Activated B cell treated with CpG ODN at 0.5 μM for 24 hours (primary cell): ENCODE measurements at regions not wholly inside any gene's neighbourhood (a gene's known extent, or its start where the extent isn't known, plus 50 kb on each side); places are given as distances from the start of the nearest gene placed in this dataset.

Source experiments
- ATAC-seq: fragments of 200-7000 bp; cut with Tn5 transposase; one replicate; pipeline ENCODE4 v1.10.0; 2021; ENCODE audit warnings: low read depth, mild to moderate bottlenecking, moderate library complexity
- CTCF ChIA-PET: fragments of 350-600 bp; sonication (Branson Sonifier 250); formaldehyde crosslinking; loops from one replicate; lab custom pipeline; 2021; ENCODE audit warnings: antibody characterized with exemption; lab: Charles Lee
- POLR2A ChIA-PET: fragments of 350-600 bp; sonication (Branson Sonifier 250); formaldehyde crosslinking; loops from one replicate; lab custom pipeline; 2021; ENCODE audit warnings: antibody characterized with exemption; lab: Charles Lee
- DNase-seq: peaks from one replicate; pipeline ENCODE4 v3.0.0; 2022
- H3K27ac Mint-ChIP-seq: one replicate; pipeline ENCODE4 v1.8.0; 2020; ENCODE audit warnings: mixed read lengths
- H3K27me3 Mint-ChIP-seq: one replicate; pipeline ENCODE4 v1.8.0; 2021; ENCODE audit warnings: mixed read lengths
- H3K36me3 Mint-ChIP-seq: one replicate; pipeline ENCODE4 v1.8.0; 2021; ENCODE audit warnings: low read depth, mixed read lengths
- H3K4me1 Mint-ChIP-seq: one replicate; pipeline ENCODE4 v1.8.0; 2021; ENCODE audit warnings: mixed read lengths
- H3K4me3 Mint-ChIP-seq: one replicate; pipeline ENCODE4 v1.8.0; 2020; ENCODE audit warnings: mild to moderate bottlenecking, mixed read lengths
- H3K9me3 Mint-ChIP-seq: one replicate; pipeline ENCODE4 v1.8.0; 2020; ENCODE audit warnings: mixed read lengths
- CTCF ChIP-seq: fragments of 200-600 bp; IDR thresholded peaks from one replicate; pipeline ENCODE4 v1.8.0; 2022; ENCODE audit warnings: antibody characterized with exemption, mild to moderate bottlenecking
- intact Hi-C: fragments of 100-400 bp; cut with micrococcal nuclease; formaldehyde crosslinking; loops from one replicate; pipeline ENCODE4 v1.15.1; 2024

- Mint-ChIP-seq H3K27me3 (no peaks in the 10 kb centered on the region), H3K4me1 (no peaks in the 10 kb centered on the region), H3K27ac (no peak overlapping the region), H3K9me3 (no peaks in the 10 kb centered on the region), H3K36me3 (no peaks in the 10 kb centered on the region), H3K4me3 (no peak overlapping the region)
- TF ChIP-seq CTCF: no peak
- ATAC-seq: no peak
- ChIA-PET CTCF (no interaction called here), POLR2A (no interaction called here)
- no peak for DNase-seq
- intact Hi-C loops: no loop called here
These were observed 786.3 kb downstream of the SOCS6 start for GRCh38 chr18:71075147-71075546.

- POLR2A ChIA-PET: no interaction called here
These were observed 779.5 kb downstream of the SOCS6 start for GRCh38 chr18:71068338-71068737.

GRCh38 chr18:71049893-71050292, 761.0 kb downstream of the SOCS6 start:
- Mint-ChIP-seq H3K27me3 (no peaks in the 10 kb centered on the region), H3K27ac (no peak overlapping the region), H3K9me3 (peaks cover 3% of the 10 kb centered on the region), H3K4me3 (no peak overlapping the region), H3K4me1 (no peaks in the 10 kb centered on the region), H3K36me3 (no peaks in the 10 kb centered on the region)
- DNase-seq (no peak), ATAC-seq (no peak)
- intact Hi-C loops: no loop called here
- TF ChIP-seq CTCF: no peak
- CTCF ChIA-PET: no interaction called here
- POLR2A ChIA-PET: no interaction called here

More at GRCh38 chr18:71068338-71068737, 779.5 kb downstream of the SOCS6 start:
- DNase-seq: no peak
- intact Hi-C loops: no loop called here
- no peaks in the 10 kb centered on the region for H3K36me3 Mint-ChIP-seq
- ATAC-seq: no peak
- no peaks in the 10 kb centered on the region for H3K27me3 Mint-ChIP-seq
- no peak for TF ChIP-seq CTCF
- no peak overlapping the region for H3K4me3 Mint-ChIP-seq
- H3K27ac Mint-ChIP-seq: no peak overlapping the region
- no peaks in the 10 kb centered on the region for H3K9me3 Mint-ChIP-seq
- CTCF ChIA-PET: no interaction called here
- no peaks in the 10 kb centered on the region for H3K4me1 Mint-ChIP-seq

GRCh38 chr18:71047882-71048281, 759.0 kb downstream of the SOCS6 start:
- H3K9me3 Mint-ChIP-seq: peaks cover 3% of the 10 kb centered on the region
- no peaks in the 10 kb centered on the region for H3K27me3 Mint-ChIP-seq
- H3K36me3 Mint-ChIP-seq: no peaks in the 10 kb centered on the region
- POLR2A ChIA-PET: no interaction called here
- no peaks in the 10 kb centered on the region for H3K4me1 Mint-ChIP-seq
- intact Hi-C loops: no loop called here
- DNase-seq: no peak
- no peak overlapping the region for H3K4me3 Mint-ChIP-seq
- no peak overlapping the region for H3K27ac Mint-ChIP-seq
- CTCF ChIA-PET: no interaction called here
- ATAC-seq: no peak
- TF ChIP-seq CTCF: no peak

GRCh38 chr18:71045331-71046065, 756.7 kb downstream of the SOCS6 start:
- DNase-seq (no peak), ATAC-seq (no peak)
- TF ChIP-seq CTCF: no peak
- intact Hi-C loops: no loop called here
- Mint-ChIP-seq H3K4me1 (no peaks in the 10 kb centered on the region), H3K4me3 (no peak overlapping the region), H3K27ac (no peak overlapping the region), H3K27me3 (no peaks in the 10 kb centered on the region), H3K9me3 (no peaks in the 10 kb centered on the region), H3K36me3 (no peaks in the 10 kb centered on the region)
- ChIA-PET CTCF (no interaction called here), POLR2A (no interaction called here)
